HG03575 (cell line): ENCODE measurements at regions not wholly inside any gene's neighbourhood (a gene's known extent, or its start where the extent isn't known, plus 50 kb on each side); places are given as distances from the start of the nearest gene placed in this dataset.
"Not testable (repeated sequence)": the region's sequence is repeated elsewhere in the genome, so short reads cannot be mapped to it uniquely, and the experiment has no call there.

Experiments
- ATAC-seq: cut with Tn5 transposase; IDR thresholded peaks from one replicate; pipeline ENCODE4 v1.9.1; 2021; ENCODE audit not compliant: unreplicated experiment, insufficient number of reproducible peaks, low FRiP score; ENCODE audit errors: extremely low read depth

GRCh38 chr2:83229443-83229842 is 1229.6 kb downstream of the SUCLG1 start:
- ATAC-seq: no peak

GRCh38 chr2:83224591-83225200 is 1234.4 kb downstream of the SUCLG1 start:
- ATAC-seq: no peak

DNA sequence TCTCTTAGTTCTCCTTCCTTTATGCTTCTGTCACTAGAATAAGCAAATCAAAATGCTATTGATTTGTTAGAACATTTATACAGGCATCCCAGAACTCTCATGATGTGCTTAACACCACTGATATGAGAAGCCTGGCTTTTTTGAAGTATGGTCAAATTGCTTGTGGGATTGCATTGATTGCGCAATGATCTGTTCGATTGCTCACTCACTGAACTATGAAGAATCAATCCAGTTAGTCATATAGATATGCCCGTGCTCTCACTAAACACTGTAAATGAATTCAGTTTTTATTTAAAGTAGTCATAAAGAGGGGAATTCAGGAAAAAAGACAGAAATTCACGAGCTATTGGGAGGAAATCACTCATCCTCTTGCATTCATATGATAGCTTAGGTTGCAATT is 1237.8 kb downstream of the SUCLG1 start:
- no peak for ATAC-seq

DNA sequence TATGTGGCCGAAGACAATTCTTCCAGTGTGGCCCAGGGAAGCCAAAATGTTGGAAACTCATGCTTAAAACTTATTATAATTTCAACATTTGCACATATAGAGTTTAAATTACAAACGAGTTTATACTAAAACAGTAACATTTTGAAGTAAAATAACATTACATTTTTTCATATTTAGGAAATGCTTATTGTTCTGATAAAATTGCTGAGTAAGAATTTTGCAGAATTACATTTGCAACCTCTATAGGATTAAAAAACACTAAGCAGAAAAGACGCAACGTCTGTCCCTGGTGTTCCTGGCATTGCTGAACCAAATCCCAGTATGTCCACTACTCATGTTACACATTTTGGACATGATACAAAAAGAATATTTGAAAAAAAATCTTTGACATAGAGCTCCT is 1241.2 kb downstream of the SUCLG1 start:
- no peak for ATAC-seq

GRCh38 chr2:83196225-83196624 is 1262.9 kb downstream of the SUCLG1 start:
- ATAC-seq: no peak

GRCh38 chr2:83191316-83191715 is 1267.8 kb downstream of the SUCLG1 start:
- no peak for ATAC-seq

DNA sequence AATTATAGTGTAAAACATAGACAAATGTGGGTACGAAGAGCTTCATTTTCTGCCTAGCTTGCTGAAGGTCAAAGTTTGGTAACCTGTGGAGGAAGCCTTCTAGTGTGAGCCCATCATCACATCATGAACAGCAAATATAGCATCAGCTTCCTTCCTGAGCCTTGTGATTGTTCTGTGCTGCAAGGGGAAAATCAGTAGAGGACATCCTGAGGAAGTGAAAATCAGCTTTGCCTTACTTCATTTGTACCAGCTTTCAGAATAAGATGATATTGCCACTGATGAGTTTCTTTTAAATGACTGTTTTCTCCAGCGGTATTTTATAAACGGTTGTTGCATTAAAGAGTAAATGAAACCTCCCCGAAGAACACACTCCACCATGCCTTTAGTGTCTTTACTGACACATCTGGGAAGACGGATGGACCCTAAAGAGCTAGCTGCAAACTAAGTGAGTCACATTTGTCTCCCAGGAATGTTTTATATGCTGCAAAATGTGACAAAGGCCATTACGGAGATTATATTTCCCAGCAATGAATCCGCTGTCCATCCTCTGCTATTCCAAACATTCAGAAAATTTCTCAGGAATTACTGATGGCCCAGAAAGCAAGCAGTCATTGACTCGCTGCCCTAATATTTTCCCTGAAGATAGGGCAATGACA is 1272.8 kb downstream of the SUCLG1 start:
- ATAC-seq: no peak

- not testable (repeated sequence) for ATAC-seq
Observed at GRCh38 chr2:83180862-83181530, 1278.1 kb downstream of the SUCLG1 start.

- no peak for ATAC-seq
Observed at GRCh38 chr2:83176539-83176938, 1282.5 kb downstream of the SUCLG1 start.

DNA sequence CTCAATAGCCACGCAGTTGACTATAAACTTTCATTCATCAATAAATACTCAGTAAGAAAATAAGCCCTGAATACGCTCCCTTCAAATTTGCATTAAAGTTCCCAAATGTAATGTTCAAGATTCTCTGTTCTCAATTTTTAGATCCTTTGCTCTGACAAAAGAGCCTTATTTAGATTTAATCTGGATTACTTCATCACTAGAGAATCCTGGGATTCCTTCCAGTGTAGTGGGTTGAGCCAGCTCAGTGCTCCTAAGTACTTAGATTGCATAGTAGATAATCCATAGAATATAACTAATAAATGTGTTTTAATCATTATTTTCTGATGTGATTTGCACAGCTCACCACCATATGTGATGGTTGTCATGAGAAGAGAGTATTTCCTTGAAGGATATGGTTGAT is 1286.2 kb downstream of the SUCLG1 start:
- ATAC-seq: no peak

- ATAC-seq: no peak
Observed at GRCh38 chr2:83168377-83168776, 1290.7 kb downstream of the SUCLG1 start.

DNA sequence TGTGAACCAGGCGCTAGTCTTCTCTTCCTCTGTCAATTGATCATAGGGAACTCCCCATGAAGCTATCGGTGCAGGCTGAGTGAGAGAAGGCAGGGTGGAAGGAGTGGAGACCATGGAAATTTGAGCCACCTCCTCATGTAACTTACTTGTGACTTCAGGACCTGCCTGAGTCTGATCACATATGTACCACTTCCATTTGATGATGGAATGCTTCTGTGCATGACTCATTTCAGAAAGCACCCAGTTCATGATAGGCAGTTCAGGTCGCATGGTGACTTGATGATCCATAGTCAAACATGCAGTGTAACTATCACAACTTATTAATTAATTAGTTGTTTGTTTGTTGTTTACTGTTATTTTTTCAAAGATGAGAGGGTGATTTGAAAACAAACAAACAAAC is 1296.7 kb downstream of the SUCLG1 start:
- ATAC-seq: no peak

GRCh38 chr2:83160571-83160970 is 1298.5 kb downstream of the SUCLG1 start:
- ATAC-seq: no peak

DNA sequence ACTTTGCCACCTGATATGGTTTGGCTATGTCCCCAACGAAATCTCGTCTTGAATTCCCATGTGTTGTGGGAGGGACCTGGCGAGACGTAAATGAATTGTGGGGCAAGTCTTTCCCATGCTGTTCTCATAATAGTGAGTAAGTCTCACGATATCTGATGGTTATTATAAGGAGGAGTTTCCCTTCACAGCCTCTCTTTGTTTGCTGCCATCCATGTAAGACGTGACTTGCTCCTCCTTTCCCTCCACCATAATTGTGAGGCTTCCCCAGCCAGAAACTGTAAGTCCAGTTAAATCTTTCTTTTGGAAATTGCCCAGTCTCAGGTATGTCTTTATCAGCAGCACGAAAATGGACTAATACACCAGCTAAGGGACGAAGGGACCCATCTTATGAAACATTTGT is 1303.3 kb downstream of the SUCLG1 start:
- no peak for ATAC-seq

DNA sequence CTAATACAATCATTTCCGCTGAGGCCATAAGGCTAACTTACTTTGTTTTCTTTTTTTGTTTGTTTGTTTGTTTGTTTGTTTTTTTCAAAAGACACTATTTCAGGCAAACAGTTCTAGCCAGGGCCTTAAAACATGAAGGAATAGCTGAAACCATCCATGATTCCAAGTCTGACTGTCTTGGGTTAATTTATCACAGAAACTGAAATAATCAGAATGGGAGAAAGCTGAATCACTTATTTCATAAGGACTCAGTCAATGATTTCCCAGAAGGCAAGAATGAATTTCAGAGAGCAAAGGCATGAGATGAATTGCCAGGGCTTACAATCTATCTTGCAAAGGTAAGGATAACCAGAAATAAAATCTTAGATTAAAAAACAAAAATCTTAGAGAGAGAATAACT is 1315.1 kb downstream of the SUCLG1 start:
- ATAC-seq: no peak

- ATAC-seq: no peak
Observed at GRCh38 chr2:83142934-83143333, 1316.1 kb downstream of the SUCLG1 start.

- ATAC-seq: no peak
Observed at GRCh38 chr2:83115606-83116005, 1343.5 kb downstream of the SUCLG1 start.

DNA sequence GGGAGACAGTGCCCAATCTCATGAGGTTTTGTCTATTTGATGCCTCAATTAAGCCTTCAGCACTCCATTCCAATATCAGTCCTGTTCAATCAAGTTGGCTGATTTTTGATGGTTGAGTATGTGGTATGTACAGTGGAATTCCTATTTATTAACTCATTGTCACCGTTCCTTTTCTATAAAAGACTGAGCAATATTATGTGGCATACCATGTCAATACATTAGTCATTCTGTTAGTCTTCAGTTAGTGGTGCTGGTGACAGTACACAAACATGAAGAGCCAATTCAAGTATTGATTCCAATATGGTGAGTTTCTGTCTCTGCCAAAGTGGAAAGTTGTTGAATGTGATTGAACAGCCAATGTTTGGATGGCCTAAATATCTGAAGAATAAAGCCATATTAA is 1343.9 kb downstream of the SUCLG1 start:
- no peak for ATAC-seq

GRCh38 chr2:83113953-83114352 is 1345.1 kb downstream of the SUCLG1 start:
- ATAC-seq: no peak

DNA sequence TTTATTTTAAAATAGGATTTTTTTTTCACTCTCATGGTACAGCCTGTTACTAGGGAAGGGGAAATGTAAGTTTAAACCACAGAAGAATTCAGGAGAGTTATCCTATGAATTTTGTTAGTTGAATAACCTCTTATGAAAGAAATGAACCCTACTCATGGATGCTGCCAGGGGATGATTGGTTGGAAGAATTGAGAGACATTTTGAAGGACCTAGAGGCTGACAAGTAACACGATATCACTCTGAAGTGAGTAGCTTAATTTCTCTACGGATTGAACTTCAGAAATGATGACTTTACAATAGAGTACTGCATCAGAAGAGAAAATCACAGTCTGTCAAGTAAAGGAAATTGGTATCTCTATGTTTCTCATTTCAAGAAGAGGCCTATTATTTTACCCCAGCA is 1346.2 kb downstream of the SUCLG1 start:
- no peak for ATAC-seq
